Stimulated activated naive CD4-positive, alpha-beta T cell (primary cell): ENCODE measurements at regions not wholly inside any gene's neighbourhood (a gene's known extent, or its start where the extent isn't known, plus 50 kb on each side); places are given as distances from the start of the nearest gene placed in this dataset.
"Not testable (repeated sequence)": the region's sequence is repeated elsewhere in the genome, so short reads cannot be mapped to it uniquely, and the experiment has no call there.

Source experiments
- DNase-seq, 6 experiments: peaks; one replicate each; lab custom pipeline; 2025; lab: John Stamatoyannopoulos, UW

GRCh38 chr5:106331415-106331814 lies 1339.3 kb downstream of the EFNA5 start:
- DNase-seq, result no peak

GRCh38 chr5:106324356-106324755 lies 1346.4 kb downstream of the EFNA5 start:
- DNase-seq, result no peak

DNA sequence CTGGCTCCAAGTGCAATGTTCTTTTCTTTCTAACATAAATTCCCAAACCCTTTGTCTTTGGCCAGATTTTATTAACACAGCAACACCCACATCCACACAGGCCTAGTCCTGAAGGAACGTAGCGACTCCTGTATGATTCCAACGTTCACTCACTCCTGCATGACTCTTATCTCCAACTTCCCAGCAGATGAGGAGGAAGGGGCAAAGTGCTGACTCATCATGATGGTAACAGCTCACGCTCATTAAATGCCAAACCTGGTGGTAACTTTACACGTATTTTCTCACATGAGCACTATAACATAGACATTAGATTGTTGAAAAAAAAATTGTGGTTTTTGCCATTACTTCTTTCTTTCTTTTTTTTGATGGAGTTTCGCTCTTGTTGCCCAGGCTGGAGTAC lies 1349.5 kb downstream of the EFNA5 start:
- DNase-seq, result no peak

- DNase-seq, result no peak
Observed at GRCh38 chr5:106314221-106314824, 1356.4 kb downstream of the EFNA5 start.

- DNase-seq, result no peak
Observed at GRCh38 chr5:106312360-106312759, 1358.4 kb downstream of the EFNA5 start.

DNA sequence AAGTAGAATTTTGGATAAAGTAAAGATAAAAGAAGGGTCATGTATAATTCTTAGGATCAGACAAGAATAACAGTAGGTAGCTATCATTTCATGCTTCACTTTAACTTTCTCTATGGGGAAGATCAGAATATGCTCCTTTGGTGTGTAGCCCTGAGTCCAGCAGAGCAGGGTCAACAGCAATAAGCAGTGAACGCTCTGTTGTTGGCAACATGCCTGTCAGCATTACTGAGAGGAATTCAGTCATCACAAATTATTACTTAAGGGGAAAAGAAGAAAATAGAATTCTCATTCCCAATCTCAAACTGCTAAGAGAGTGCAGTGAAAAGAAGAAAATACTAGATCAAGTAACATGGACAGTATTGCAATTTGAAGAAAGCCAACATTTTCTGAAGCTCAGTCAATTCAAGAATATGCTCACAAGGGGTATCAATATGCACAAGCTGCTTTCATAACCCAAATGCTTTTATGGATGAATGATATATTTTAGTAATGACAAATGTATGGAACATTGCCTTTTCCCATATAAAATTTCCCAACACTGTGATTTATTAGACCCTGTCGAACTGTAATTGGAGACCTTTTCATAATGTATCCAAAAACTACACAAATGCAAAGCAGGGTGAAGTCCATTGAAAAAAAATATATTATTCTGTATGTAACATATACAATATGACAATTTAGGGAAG lies 1359.4 kb downstream of the EFNA5 start:
- no peak for DNase-seq

DNA sequence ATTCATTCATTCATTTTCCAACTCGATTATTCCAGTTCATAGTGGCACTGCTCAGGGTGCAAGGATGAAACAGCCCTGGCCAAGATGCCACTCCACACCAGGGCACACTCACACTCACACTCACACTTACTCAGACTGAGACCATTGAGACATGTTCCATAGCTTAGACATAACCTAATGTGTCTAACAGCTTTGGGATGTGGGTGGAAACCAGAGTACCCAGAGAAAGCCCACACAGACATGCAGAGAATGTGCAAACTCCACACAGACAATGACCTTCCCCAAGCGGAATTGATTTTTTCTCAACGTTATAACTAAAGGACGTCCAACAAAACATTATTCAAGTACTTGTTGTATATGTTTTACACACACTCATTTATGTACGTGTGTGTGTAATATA lies 1363.5 kb downstream of the EFNA5 start:
- DNase-seq, result no peak

DNA sequence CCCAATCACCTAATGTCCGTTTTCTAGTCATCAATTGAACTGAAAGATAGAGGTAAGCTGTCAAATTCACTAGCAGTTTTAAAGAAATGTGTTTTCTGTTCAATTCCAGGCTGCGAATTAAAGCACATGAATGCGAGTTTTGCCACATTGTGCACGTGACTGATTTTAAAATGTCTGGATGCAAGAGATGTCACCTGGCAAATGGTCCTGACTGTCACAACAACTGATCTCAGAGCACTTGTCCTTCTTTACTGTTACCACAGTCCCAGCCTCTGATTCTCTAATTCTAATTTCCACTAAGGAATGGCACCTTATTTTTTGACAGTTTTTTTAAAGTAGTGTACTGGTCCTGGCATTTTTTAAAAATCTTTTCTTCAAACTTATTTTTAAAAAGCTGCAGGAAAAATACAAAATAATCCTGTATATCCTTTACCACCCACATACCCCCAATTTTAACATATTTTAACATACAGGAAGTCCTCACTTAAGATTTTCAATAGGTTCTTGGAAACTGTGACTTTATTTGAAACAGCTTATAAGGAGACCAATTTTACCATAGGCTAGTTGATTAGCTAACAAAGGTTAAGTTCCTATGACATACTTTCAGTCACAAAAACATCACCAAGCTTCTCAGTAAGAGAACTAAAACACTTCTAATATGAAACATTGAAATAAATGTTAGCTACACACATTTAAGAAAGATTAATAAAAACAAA lies 1364.3 kb downstream of the EFNA5 start:
- DNase-seq, result no peak

DNA sequence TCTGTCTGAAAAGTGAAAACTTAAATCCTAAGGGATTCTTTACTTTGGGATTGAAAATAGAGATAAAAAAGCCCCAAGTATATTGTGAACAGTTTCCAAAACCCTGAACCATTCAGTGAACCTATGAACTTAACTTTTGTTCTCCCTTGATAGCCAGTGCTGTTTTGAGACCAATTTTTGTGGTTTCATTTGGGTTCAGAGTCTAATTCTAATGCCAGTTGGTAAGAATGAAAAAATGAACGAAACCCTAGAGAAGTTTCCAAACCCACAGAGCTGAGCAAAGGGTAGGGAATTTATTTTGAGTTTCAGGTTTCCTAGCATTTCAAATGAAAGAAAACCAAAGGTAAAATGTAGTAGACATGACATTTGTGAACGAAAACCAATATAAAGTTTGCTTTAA lies 1366.8 kb downstream of the EFNA5 start:
- no peak for DNase-seq

- DNase-seq, result no peak
Observed at GRCh38 chr5:106292654-106293053, 1378.1 kb downstream of the EFNA5 start.

DNA sequence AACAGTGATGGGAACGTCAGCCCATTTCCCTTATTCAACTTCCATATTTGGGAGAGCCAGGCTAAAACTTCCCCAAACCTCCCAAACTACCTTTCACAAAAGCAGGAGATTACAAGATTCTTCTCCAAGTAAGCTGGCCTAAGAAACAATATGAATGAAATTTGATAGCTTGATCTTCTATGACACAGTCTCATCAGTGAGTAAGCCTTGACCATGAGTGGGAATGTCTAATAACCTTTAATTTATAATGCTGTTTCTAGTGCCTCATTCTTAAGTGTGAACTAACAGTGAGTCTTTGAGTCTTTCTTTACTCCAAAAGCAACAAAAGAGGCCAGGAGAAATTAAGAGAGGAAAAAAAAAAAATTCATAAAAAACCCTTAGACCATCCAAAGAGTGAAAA lies 1379.9 kb downstream of the EFNA5 start:
- no peak for DNase-seq

DNA sequence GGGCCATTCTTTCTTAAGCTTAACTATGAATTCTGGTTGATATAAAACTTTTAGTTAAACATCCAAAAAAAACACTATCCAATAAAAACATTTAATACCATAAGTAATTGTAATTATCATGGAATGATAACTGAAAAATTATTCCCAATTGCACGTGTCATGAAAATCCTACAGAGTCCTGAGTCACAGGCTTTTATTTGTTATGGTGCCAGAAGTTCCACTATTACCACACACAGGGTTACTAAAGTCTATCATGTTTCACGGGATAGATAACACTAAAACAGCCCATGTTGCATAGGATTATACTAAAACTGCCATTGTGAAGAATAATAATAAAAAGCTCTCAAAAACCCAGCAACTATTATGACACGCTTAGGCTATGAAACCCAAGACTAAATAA lies 1381.8 kb downstream of the EFNA5 start:
- DNase-seq, result no peak

GRCh38 chr5:106277540-106278096 lies 1393.1 kb downstream of the EFNA5 start:
- DNase-seq, result no peak

DNA sequence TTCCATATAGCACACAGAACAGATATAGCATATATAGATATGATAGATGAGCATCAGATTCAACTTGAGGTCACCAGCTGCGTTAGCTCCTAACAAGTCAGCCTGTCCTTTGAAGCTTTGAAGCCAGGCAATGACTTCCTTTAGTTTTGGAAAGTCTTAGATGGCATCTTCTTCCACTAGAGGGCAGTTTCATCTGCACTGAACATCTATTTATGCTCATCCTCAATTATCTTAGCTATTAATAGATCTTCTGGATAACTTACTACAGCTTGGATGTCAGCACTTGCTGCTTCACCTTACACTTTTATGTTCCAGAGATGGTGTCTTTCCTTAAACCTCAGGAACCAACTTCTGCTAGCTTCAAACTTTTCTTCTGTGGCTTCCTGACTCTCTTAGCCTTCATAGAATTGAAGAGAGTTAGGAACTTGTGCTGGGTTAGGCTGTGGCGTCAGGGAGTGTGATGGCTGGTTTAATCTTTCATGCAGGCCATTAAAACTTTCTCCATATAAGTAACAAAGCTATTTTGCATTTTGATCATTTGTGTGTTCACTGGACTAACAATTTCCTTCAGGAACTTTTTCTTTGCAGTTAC lies 1401.4 kb downstream of the EFNA5 start:
- DNase-seq, result no peak

DNA sequence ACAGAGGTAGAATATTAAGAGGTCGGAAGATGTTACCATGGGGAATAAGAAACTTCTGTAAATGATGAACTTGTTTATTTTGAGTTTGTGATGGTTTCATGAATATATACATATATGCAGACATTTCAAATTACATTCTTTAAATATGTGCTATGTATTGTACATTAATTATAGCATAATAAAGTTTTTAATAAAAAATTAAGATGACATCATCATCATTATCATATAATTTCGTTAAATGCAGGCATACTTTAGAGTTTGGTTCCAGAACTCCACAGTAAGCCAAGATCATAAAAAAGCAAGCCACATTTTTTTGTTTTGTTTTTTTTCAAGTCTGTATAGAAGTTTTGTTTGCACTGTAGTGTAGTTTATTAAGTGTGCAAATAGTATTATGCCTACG lies 1403.5 kb downstream of the EFNA5 start:
- no peak for DNase-seq

DNA sequence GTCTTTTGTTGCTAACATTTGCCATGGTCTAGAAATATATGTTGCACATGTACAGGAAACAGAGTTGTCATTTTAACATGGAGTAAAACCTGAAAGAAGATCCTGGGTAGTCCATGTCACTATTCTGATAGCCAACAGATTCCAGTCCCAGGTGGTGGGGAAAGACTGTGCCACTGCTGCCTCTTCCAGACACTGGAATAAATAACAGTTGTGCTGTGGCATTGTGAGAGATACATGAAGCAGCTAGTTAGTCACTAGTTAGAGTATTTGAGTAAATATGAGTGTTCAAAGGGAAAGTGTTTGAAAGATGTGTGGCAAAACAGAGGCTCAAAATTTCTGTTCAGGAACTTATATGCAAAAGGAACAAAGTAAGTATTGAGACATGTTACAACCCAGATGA lies 1408.3 kb downstream of the EFNA5 start:
- no peak for DNase-seq

- not testable (repeated sequence) for DNase-seq
Observed at GRCh38 chr5:106259431-106260090, 1411.2 kb downstream of the EFNA5 start.

GRCh38 chr5:106258591-106259125 lies 1412.1 kb downstream of the EFNA5 start:
- no peak for DNase-seq

GRCh38 chr5:106254784-106255183 lies 1416.0 kb downstream of the EFNA5 start:
- no peak for DNase-seq

DNA sequence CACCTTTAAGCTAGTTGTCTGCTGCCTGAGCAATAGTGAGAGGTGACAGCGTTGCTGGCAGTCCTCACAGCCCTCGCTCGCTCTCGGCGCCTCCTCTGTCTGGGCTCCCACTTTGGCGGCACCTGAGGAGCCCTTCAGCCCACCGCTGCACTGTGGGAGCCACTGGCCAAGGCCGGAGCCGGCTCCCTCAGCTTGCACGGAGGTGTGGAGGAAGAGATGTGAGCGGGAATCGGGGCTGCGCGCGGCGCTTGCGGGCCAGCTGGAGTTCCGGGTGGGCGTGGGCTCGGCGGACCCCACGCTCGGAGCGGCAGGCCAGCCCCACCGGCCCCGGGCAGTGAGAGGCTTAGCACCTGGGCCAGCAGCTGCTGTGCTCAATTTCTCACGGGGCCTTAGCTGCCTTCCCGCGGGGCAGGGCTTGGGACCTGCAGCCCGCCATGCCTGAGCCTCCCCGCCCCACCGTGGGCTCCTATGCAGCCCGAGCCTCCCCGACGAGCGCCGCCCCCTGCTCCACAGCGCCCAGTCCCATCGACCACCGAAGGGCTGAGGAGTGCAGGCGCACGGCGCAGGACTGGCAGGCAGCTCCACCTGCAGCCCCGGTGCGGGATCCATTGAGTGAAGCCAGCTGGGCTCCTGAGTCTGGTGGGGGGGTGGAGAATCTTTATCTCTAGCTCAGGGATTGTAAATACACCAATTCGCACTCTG lies 1424.5 kb downstream of the EFNA5 start:
- DNase-seq, result not testable (repeated sequence)

DNA sequence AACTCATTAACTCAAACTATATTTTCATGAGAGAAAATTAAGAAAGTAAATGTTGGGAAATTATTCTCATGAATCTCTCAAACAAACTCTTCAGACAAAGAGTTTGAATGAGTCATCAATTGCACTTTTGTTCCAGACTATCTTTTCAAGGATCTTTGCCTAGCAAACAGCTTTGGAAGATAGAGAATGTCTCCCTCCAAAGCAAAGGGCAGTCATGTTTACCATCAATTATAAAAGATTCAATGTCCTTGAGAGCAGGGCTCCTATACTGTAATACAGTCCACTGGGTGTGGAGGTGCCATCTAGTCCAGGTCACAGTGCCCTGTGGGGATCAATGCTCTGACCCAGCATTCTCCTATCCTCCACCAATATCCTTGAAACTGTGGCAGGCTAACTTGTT lies 1429.3 kb downstream of the EFNA5 start:
- DNase-seq, result no peak
